Skeletal muscle tissue (tissue), 3 donors: ENCODE measurements at regions not wholly inside any gene's neighbourhood (a gene's known extent, or its start where the extent isn't known, plus 50 kb on each side); places are given as distances from the start of the nearest gene placed in this dataset.

Experiments used
- H3K27ac ChIP-seq: one replicate; pipeline ENCODE4 v1.7.0; 2013; ENCODE audit warnings: mild to moderate bottlenecking, low read depth, low read length, inconsistent platforms
- H3K27me3 ChIP-seq, 3 donors: one replicate each; pipeline ENCODE4 v1.7.0; 2013; ENCODE audit warnings: low read length in 3 of 3; ENCODE audit not compliant: control insufficient read depth in 3 of 3, insufficient read depth in 3 of 3
- H3K36me3 ChIP-seq, 3 donors: one replicate each; pipeline ENCODE4 v1.7.0; 2013; ENCODE audit warnings: low read length in 3 of 3; ENCODE audit not compliant: control insufficient read depth in 3 of 3, insufficient read depth in 3 of 3
- H3K4me1 ChIP-seq, 3 donors: one replicate each; pipeline ENCODE4 v1.7.0; 2013; ENCODE audit warnings: low read length in 3 of 3, mild to moderate bottlenecking in 3 of 3; ENCODE audit not compliant: control insufficient read depth in 3 of 3, insufficient read depth in 3 of 3
- H3K4me3 ChIP-seq, 3 donors: one replicate each; pipeline ENCODE4 v1.7.0; 2013; ENCODE audit warnings: low read length in 3 of 3
- H3K9ac ChIP-seq, 3 donors: one replicate each; pipeline ENCODE4 v1.7.0; 2013; ENCODE audit warnings: low read length in 3 of 3, mild to moderate bottlenecking in 3 of 3, moderate library complexity in 2 of 3, low read depth in 1 of 3
- H3K9me3 ChIP-seq, 3 donors: one replicate each; pipeline ENCODE4 v1.7.0; 2013; ENCODE audit warnings: low read length in 3 of 3; ENCODE audit not compliant: control insufficient read depth in 3 of 3
- donor health status: Osteomylitis.

- Histone ChIP-seq H3K27ac (no peak overlapping the region), H3K9ac (no peak overlapping the region), H3K9me3 (peaks cover 0 to 3% (median 2%) of the 10 kb centered on the region in 3 donors), H3K4me3 (no peak overlapping the region), H3K4me1 (no peaks in the 10 kb centered on the region), H3K36me3 (no peaks in the 10 kb centered on the region), H3K27me3 (no peaks in the 10 kb centered on the region)
Observed at GRCh38 chr2:67544286-67544685, 147.2 kb downstream of the ETAA1 start.

- no peak overlapping the region for H3K27ac ChIP-seq
- no peaks in the 10 kb centered on the region for H3K9me3 ChIP-seq
- no peaks in the 10 kb centered on the region for H3K27me3 ChIP-seq
- H3K4me1 ChIP-seq: no peaks in the 10 kb centered on the region
- no peak overlapping the region for H3K4me3 ChIP-seq
- no peak overlapping the region for H3K9ac ChIP-seq
- no peaks in the 10 kb centered on the region for H3K36me3 ChIP-seq
Observed at GRCh38 chr2:67548317-67549201, 151.4 kb downstream of the ETAA1 start.

DNA sequence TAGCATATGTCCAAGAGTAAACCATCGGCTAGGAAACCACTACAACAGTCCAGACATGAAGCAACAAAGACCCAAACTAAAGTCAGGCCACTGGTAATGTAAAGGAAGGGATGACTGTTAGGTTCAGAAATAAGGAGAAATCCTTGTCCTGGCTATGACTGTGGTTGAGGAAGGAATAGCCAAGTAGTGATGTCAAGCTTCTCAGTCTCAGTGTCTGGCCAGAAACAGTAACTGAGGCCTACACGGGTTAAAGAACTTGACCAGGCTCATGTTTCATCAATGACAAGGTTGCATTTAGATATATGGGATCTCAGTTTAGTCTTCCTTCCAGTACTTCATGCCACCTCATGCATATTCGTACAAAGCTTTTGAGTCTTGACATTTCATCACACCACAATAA lies 162.0 kb downstream of the ETAA1 start:
- no peaks in the 10 kb centered on the region for H3K9me3 ChIP-seq
- H3K27ac ChIP-seq: no peak overlapping the region
- no peak overlapping the region for H3K9ac ChIP-seq
- H3K27me3 ChIP-seq: no peaks in the 10 kb centered on the region
- H3K36me3 ChIP-seq: no peaks in the 10 kb centered on the region
- peaks cover 0 to 5% (median 3%) of the 10 kb centered on the region in 3 donors for H3K4me1 ChIP-seq
- H3K4me3 ChIP-seq: no peak overlapping the region

- Histone ChIP-seq H3K27ac (no peak overlapping the region), H3K4me3 (no peak overlapping the region), H3K36me3 (no peaks in the 10 kb centered on the region), H3K27me3 (no peaks in the 10 kb centered on the region), H3K9me3 (no peaks in the 10 kb centered on the region), H3K9ac (no peak overlapping the region), H3K4me1 (peaks cover 0 to 5% (median 3%) of the 10 kb centered on the region in 3 donors)
Observed at GRCh38 chr2:67560771-67561456, 163.8 kb downstream of the ETAA1 start.

DNA sequence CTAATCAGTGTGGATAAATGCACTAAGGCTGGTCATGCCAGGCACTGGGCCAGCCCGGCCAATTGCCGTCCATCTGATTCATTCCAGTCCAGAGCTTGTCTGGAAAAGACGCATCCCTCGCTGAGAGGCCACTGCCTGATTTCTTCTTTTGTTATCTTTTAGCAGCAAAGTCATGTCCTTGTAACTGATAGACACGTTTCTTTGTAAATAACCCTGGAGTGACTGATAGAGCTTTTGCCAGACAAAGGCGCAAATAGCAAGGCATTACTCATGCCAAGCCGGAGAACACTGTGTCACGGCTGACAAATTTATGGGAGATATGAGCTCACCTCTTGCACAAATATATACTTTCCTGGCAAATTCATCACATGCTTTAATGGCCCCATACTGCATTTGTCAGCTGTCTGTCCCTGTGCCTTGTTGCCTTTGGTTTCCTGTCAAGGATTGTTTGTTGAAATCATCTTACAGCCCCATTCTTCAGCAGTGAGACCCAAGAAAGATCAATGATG lies 164.4 kb downstream of the ETAA1 start:
- H3K9ac ChIP-seq: no peak overlapping the region
- no peak overlapping the region for H3K27ac ChIP-seq

DNA sequence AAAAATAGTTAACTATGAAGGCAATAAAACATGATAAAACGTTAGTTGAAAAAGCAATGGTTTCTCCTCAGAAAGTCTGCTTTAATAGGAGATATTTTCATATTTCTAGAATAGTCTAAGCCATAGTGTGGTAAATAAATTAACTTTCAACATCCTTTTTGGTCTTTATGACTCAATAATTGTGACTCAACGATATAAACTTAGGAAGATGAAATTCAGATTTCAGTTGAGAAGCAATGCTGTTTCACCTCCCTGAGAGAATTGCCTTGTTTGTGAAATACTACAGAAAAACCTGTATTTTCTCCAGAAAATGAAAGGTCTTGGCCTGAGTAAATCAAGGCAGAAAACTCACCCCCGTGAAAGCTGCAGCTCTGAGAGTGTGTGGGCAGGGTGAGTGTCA lies 166.9 kb downstream of the ETAA1 start:
- Histone ChIP-seq H3K9ac (no peak overlapping the region), H3K4me3 (no peak overlapping the region), H3K9me3 (no peaks in the 10 kb centered on the region), H3K27ac (no peak overlapping the region), H3K27me3 (no peaks in the 10 kb centered on the region), H3K4me1 (peaks cover 0 to 5% (median 3%) of the 10 kb centered on the region in 3 donors), H3K36me3 (no peaks in the 10 kb centered on the region)

More for the DNA sequence above, 164.4 kb downstream of the ETAA1 start:
- Histone ChIP-seq H3K27me3 (no peaks in the 10 kb centered on the region), H3K36me3 (no peaks in the 10 kb centered on the region), H3K4me3 (no peak overlapping the region), H3K9me3 (no peaks in the 10 kb centered on the region), H3K4me1 (peaks cover 0 to 5% (median 3%) of the 10 kb centered on the region in 3 donors)

- H3K4me3 ChIP-seq: no peak overlapping the region
- H3K27ac ChIP-seq: no peak overlapping the region
- H3K9me3 ChIP-seq: no peaks in the 10 kb centered on the region
- no peaks in the 10 kb centered on the region for H3K27me3 ChIP-seq
- no peak overlapping the region for H3K9ac ChIP-seq
- no peaks in the 10 kb centered on the region for H3K36me3 ChIP-seq
- peaks cover 0 to 5% (median 3%) of the 10 kb centered on the region in 3 donors for H3K4me1 ChIP-seq
Observed at GRCh38 chr2:67564626-67565025, 167.5 kb downstream of the ETAA1 start.

- Histone ChIP-seq H3K9ac (no peak overlapping the region), H3K4me1 (peaks cover 0 to 5% (median 3%) of the 10 kb centered on the region in 3 donors), H3K27ac (no peak overlapping the region), H3K9me3 (no peaks in the 10 kb centered on the region), H3K36me3 (no peaks in the 10 kb centered on the region), H3K27me3 (no peaks in the 10 kb centered on the region), H3K4me3 (no peak overlapping the region)
Observed at GRCh38 chr2:67565262-67565661, 168.1 kb downstream of the ETAA1 start.

DNA sequence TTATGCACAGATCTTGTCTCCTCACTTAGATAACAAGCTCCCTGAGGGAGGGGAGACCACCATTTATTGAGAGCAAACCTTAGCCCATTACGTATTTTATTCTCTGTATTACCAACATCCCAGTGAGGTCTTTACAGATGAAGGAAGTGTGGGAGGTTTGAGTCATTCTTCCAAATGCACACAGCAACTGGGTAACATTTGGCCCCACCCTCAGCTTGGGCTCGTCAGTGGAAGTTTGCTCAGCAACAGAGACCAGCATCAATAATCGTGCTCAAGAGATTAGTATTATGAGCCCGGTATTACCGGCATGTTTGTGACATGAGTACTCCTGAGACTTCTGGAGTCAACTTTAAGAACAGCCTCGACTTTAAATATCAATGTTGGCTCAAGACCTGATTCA lies 168.6 kb downstream of the ETAA1 start:
- Histone ChIP-seq H3K36me3 (no peaks in the 10 kb centered on the region), H3K4me1 (peaks cover 0 to 5% (median 3%) of the 10 kb centered on the region in 3 donors), H3K9me3 (no peaks in the 10 kb centered on the region), H3K27me3 (no peaks in the 10 kb centered on the region), H3K4me3 (no peak overlapping the region), H3K27ac (no peak overlapping the region), H3K9ac (no peak overlapping the region)

DNA sequence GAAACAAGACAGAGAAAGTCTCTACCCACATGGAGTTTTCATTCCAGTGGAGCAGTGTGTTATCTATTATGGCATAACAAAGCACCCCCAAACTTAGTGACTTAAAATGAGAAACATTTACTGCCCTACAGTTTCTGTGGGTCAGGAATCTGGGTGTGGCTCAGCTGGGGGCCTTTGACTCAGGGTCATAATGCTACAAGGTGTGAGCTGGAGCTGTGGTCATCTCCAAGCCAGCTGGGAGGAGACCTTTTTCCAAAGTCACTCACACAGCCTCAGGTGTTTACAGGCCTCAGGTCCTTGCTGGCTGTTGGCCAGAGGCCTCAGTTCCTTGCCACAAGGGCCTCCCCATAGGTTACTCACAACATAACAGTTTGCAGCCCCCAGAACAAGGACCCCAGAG lies 169.2 kb downstream of the ETAA1 start:
- Histone ChIP-seq H3K4me1 (peaks cover 0 to 5% (median 3%) of the 10 kb centered on the region in 3 donors), H3K9ac (no peak overlapping the region), H3K27ac (no peak overlapping the region), H3K36me3 (no peaks in the 10 kb centered on the region), H3K9me3 (no peaks in the 10 kb centered on the region), H3K27me3 (no peaks in the 10 kb centered on the region), H3K4me3 (no peak overlapping the region)
